HUES64 (cell line): ENCODE measurements at regions not wholly inside any gene's neighbourhood (a gene's known extent, or its start where the extent isn't known, plus 50 kb on each side); places are given as distances from the start of the nearest gene placed in this dataset.

Source experiments
- H3K27ac ChIP-seq: 2 replicates; pipeline ENCODE4 v1.7.0; 2013; ENCODE audit warnings: low read depth, low read length, inconsistent platforms
- H3K27me3 ChIP-seq: 2 replicates; pipeline ENCODE4 v1.6.1; 2013; ENCODE audit warnings: mild to moderate bottlenecking, low read length; ENCODE audit not compliant: insufficient read depth
- H3K36me3 ChIP-seq: 2 replicates; pipeline ENCODE4 v1.6.1; 2013; ENCODE audit warnings: mild to moderate bottlenecking, low read length; ENCODE audit not compliant: insufficient read depth
- H3K4me1 ChIP-seq: 2 replicates; pipeline ENCODE4 v1.6.1; 2013; ENCODE audit warnings: mild to moderate bottlenecking, low read length, moderate library complexity; ENCODE audit not compliant: insufficient read depth
- H3K4me3 ChIP-seq: 2 replicates; pipeline ENCODE4 v1.5.1; 2013; ENCODE audit warnings: mild to moderate bottlenecking, low read length, moderate library complexity
- H3K9ac ChIP-seq: 2 replicates; pipeline ENCODE4 v1.6.1; 2013; ENCODE audit warnings: mild to moderate bottlenecking, low read depth, low read length
- H3K9me3 ChIP-seq: 2 replicates; pipeline ENCODE4 v1.6.1; 2013; ENCODE audit warnings: low read depth, low read length; ENCODE audit not compliant: insufficient read depth
- WGBS: fragments of 150-250, 120-280 bp; methylation state at CpG from one replicate; pipeline ENCODE4 v1.1.7; 2013; ENCODE audit warnings: missing lambda C conversion rate; 5-methylcytosine and 5-hydroxymethylcytosine counted together

DNA sequence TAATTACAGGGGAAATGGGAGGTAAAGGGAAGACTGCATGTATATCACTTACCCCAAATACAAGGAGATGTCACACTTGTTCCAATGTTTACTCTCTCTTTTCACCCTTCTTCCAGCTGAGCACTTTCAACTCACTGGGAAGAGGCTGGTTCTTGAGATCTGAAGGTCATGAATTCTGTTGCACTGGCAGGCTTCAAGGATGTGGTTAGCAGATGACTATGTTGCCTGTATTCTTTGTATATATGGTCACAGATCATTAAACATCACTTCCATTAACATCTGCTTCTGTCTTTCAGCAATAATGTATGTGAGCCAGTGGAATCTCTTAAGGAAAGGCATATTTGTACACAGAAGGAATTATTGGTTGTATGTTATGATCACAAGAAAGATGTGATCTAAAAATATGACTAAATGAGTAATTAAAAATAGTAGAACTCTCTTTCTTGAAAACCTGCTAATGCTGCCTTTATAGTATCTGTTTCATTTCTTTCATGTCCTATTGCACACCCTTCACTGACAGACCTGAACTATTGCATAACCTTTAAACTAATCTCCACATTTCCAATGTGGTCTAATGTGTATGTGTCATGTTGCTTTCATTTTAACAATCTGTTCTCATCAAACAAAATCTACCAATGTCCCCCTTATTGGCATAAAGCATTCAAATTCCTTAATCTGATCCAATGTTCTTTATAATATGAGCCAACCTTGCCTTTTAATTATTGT, 131.4 kb upstream of the EPHA7 start:
- H3K27me3 ChIP-seq = no peaks in the 10 kb centered on the region
- H3K9me3 ChIP-seq = no peaks in the 10 kb centered on the region
- H3K9ac ChIP-seq = no peak overlapping the region
- no peak overlapping the region for H3K27ac ChIP-seq
- H3K36me3 ChIP-seq = no peaks in the 10 kb centered on the region
- no peak overlapping the region for H3K4me3 ChIP-seq
- no peaks in the 10 kb centered on the region for H3K4me1 ChIP-seq

GRCh38 chr6:93549868-93550267, 130.5 kb upstream of the EPHA7 start:
- Histone ChIP-seq H3K4me1 (no peaks in the 10 kb centered on the region), H3K9ac (no peak overlapping the region), H3K9me3 (no peaks in the 10 kb centered on the region), H3K27me3 (no peaks in the 10 kb centered on the region), H3K4me3 (no peak overlapping the region), H3K36me3 (no peaks in the 10 kb centered on the region), H3K27ac (no peak overlapping the region)
- 90% methylated on average over 1 of the region's 2 CpGs for WGBS

- Histone ChIP-seq H3K27ac (no peak overlapping the region), H3K27me3 (no peaks in the 10 kb centered on the region), H3K4me3 (no peak overlapping the region), H3K36me3 (no peaks in the 10 kb centered on the region), H3K4me1 (no peaks in the 10 kb centered on the region), H3K9me3 (no peaks in the 10 kb centered on the region), H3K9ac (no peak overlapping the region)
- 93% methylated on average over 5 of the region's 6 CpGs for WGBS
Measured at GRCh38 chr6:93524671-93525451, 105.5 kb upstream of the EPHA7 start.

- WGBS = 89% methylated on average over 1 of the region's 1 CpG
- Histone ChIP-seq H3K27ac (no peak overlapping the region), H3K27me3 (no peaks in the 10 kb centered on the region), H3K36me3 (no peaks in the 10 kb centered on the region), H3K9me3 (no peaks in the 10 kb centered on the region), H3K9ac (no peak overlapping the region), H3K4me1 (no peaks in the 10 kb centered on the region), H3K4me3 (no peak overlapping the region)
Measured at GRCh38 chr6:93523365-93523764, 104.0 kb upstream of the EPHA7 start.

DNA sequence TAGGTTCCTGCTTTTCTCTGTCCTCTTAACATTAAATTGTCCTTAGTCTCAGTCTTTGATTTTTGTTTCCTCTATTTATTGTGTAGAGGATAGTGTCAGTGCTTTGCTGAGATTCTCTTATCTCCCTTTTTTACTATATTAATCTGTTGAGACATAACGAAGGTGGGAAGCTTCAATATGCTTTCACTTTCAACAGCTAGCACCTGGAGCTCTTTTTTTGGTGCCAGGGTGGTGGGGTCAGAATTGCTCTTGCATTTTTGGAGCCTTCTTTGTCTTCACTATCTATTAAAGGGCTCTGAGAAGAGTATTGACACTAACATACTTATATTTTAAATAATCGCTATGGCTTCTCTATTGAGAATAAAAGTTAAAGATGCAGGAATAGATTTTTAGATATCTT, 97.1 kb upstream of the EPHA7 start:
- no CpG with 5 or more reads among the region's 2 CpGs for WGBS
- Histone ChIP-seq H3K36me3 (no peaks in the 10 kb centered on the region), H3K4me3 (no peak overlapping the region)

GRCh38 chr6:93515736-93516135, 96.4 kb upstream of the EPHA7 start:
- WGBS = 50% methylated on average over 1 of the region's 2 CpGs
- Histone ChIP-seq H3K9ac (no peak overlapping the region), H3K27me3 (no peaks in the 10 kb centered on the region), H3K9me3 (no peaks in the 10 kb centered on the region), H3K27ac (no peak overlapping the region), H3K36me3 (no peaks in the 10 kb centered on the region), H3K4me1 (no peaks in the 10 kb centered on the region), H3K4me3 (no peak overlapping the region)

More for the DNA sequence above, 97.1 kb upstream of the EPHA7 start:
- Histone ChIP-seq H3K9ac (no peak overlapping the region), H3K9me3 (no peaks in the 10 kb centered on the region), H3K27me3 (no peaks in the 10 kb centered on the region), H3K27ac (no peak overlapping the region), H3K4me1 (no peaks in the 10 kb centered on the region)

GRCh38 chr6:93498713-93499112, 79.4 kb upstream of the EPHA7 start:
- Histone ChIP-seq H3K9me3 (no peaks in the 10 kb centered on the region), H3K36me3 (no peaks in the 10 kb centered on the region), H3K27ac (no peak overlapping the region), H3K4me3 (no peak overlapping the region), H3K9ac (no peak overlapping the region), H3K4me1 (no peaks in the 10 kb centered on the region), H3K27me3 (no peaks in the 10 kb centered on the region)
- WGBS = 99% methylated on average over 4 of the region's 4 CpGs

DNA sequence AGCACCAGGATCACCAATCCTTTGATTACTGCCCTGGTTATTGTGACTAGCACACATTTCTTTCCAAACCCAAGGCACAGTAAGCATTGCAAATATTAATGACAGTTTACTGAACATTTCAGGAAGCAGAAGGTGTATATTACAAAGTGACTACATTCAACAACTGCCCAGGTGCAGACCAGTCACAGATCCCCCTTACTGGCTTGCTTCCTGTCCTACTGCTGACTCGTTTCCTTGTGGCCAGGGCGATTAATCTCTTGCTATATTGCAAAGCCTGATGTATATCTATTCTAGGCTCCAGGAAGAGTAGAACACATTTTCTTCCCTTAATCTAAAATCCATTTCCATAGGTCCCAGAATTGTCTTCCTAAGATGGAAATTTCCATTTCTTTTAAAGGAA, 77.2 kb upstream of the EPHA7 start:
- H3K9me3 ChIP-seq = no peaks in the 10 kb centered on the region
- H3K4me1 ChIP-seq = no peaks in the 10 kb centered on the region
- H3K27ac ChIP-seq = no peak overlapping the region
- 77% methylated on average over 2 of the region's 2 CpGs for WGBS
- H3K9ac ChIP-seq = no peak overlapping the region
- H3K27me3 ChIP-seq = no peaks in the 10 kb centered on the region
- H3K4me3 ChIP-seq = no peak overlapping the region
- no peaks in the 10 kb centered on the region for H3K36me3 ChIP-seq

GRCh38 chr6:93494057-93494456, 74.7 kb upstream of the EPHA7 start:
- Histone ChIP-seq H3K27me3 (no peaks in the 10 kb centered on the region), H3K36me3 (no peaks in the 10 kb centered on the region), H3K4me1 (no peaks in the 10 kb centered on the region), H3K27ac (no peak overlapping the region), H3K4me3 (no peak overlapping the region), H3K9ac (no peak overlapping the region), H3K9me3 (no peaks in the 10 kb centered on the region)
- 92% methylated on average over 3 of the region's 3 CpGs for WGBS

DNA sequence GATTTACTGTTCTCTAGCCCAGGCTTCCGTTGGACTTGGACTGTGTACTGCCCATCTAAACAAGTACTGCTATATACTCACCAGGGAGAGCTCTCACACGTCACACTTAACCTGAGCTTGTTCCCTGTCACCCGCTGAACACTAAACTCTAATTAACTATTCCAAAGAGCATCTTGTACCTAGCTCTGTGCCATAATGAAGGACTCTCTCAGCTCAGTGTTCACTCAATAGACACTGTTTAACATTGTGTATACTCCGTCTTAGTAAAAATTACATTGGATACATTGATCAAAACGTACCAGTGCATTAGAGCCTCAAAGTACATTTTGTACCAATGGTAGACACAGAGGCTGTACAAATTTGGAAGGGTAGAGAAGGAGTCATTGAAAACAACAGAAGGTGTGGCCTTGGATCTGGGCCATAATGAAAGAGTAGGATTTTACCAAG, 55.4 kb upstream of the EPHA7 start:
- no peak overlapping the region for H3K4me3 ChIP-seq
- 93% methylated on average over 5 of the region's 5 CpGs for WGBS
- no peaks in the 10 kb centered on the region for H3K36me3 ChIP-seq
- H3K9me3 ChIP-seq = no peaks in the 10 kb centered on the region
- no peaks in the 10 kb centered on the region for H3K27me3 ChIP-seq
- no peak overlapping the region for H3K27ac ChIP-seq
- no peaks in the 10 kb centered on the region for H3K4me1 ChIP-seq
- H3K9ac ChIP-seq = no peak overlapping the region

GRCh38 chr6:93471281-93471680, 51.9 kb upstream of the EPHA7 start:
- H3K27me3 ChIP-seq = no peaks in the 10 kb centered on the region
- H3K4me3 ChIP-seq = no peak overlapping the region
- WGBS = 69% methylated on average over 2 of the region's 2 CpGs
- no peaks in the 10 kb centered on the region for H3K36me3 ChIP-seq
- no peaks in the 10 kb centered on the region for H3K9me3 ChIP-seq
- H3K4me1 ChIP-seq = peaks cover 13% of the 10 kb centered on the region; the same call in 1 of the 2 replicates
- H3K9ac ChIP-seq = no peak overlapping the region
- no peak overlapping the region for H3K27ac ChIP-seq
